ENCODE measurements at regions not wholly inside any gene's neighbourhood (a gene's known extent, or its start where the extent isn't known, plus 50 kb on each side); places are given as distances from the start of the nearest gene placed in this dataset.

GRCh38 chr7:136045992-136046391 lies 68.8 kb upstream of the MTPN start:
- DNase-seq (ENCODE audit: low read depth) = no peak

GRCh38 chr7:136045181-136045580 lies 68.0 kb upstream of the MTPN start:
- no peak for TF ChIP-seq CTCF (conservative IDR thresholded peaks at IDR 0.05; ENCODE audit: control insufficient read depth, insufficient read depth, low read depth, low read length)
- DNase-seq (ENCODE audit: low read depth) = no peak
- H3K4me3 ChIP-seq (ENCODE audit: control insufficient read depth, low read depth, low read length) = no peak overlapping the region

More at GRCh38 chr7:136045992-136046391, 68.8 kb upstream of the MTPN start:
- no peak for TF ChIP-seq CTCF (conservative IDR thresholded peaks at IDR 0.05; ENCODE audit: control insufficient read depth, insufficient read depth, low read depth, low read length)
- no peak overlapping the region for H3K4me3 ChIP-seq (ENCODE audit: control insufficient read depth, low read depth, low read length)

- no peak overlapping the region for H3K4me3 ChIP-seq (ENCODE audit: control insufficient read depth, low read depth, low read length)
- TF ChIP-seq CTCF (conservative IDR thresholded peaks at IDR 0.05; ENCODE audit: control insufficient read depth, insufficient read depth, low read depth, low read length) = no peak
- DNase-seq (ENCODE audit: low read depth) = no peak
These were observed 62.6 kb upstream of the MTPN start for GRCh38 chr7:136039577-136040345.

GRCh38 chr7:136036336-136036735 lies 59.2 kb upstream of the MTPN start:
- DNase-seq (ENCODE audit: low read depth) = no peak
- no peak for TF ChIP-seq CTCF (conservative IDR thresholded peaks at IDR 0.05; ENCODE audit: control insufficient read depth, insufficient read depth, low read depth, low read length)
- no peak overlapping the region for H3K4me3 ChIP-seq (ENCODE audit: control insufficient read depth, low read depth, low read length)

- no peak for TF ChIP-seq CTCF (conservative IDR thresholded peaks at IDR 0.05; ENCODE audit: control insufficient read depth, insufficient read depth, low read depth, low read length)
- no peak overlapping the region for H3K4me3 ChIP-seq (ENCODE audit: control insufficient read depth, low read depth, low read length)
- DNase-seq (ENCODE audit: low read depth) = no peak
These were observed 57.0 kb upstream of the MTPN start for GRCh38 chr7:136034132-136034531.

GRCh38 chr7:136033413-136034031 lies 56.4 kb upstream of the MTPN start:
- DNase-seq (ENCODE audit: low read depth) = no peak
- no peak overlapping the region for H3K4me3 ChIP-seq (ENCODE audit: control insufficient read depth, low read depth, low read length)
- TF ChIP-seq CTCF (conservative IDR thresholded peaks at IDR 0.05; ENCODE audit: control insufficient read depth, insufficient read depth, low read depth, low read length) = no peak

Measured in fibroblast of mammary gland (primary cell).